HG03159 (cell line): ENCODE measurements at regions not wholly inside any gene's neighbourhood (a gene's known extent, or its start where the extent isn't known, plus 50 kb on each side); places are given as distances from the start of the nearest gene placed in this dataset.
"Not testable (repeated sequence)": the region's sequence is repeated elsewhere in the genome, so short reads cannot be mapped to it uniquely, and the experiment has no call there.

ENCODE experiments used
- ATAC-seq: cut with Tn5 transposase; IDR thresholded peaks from one replicate; pipeline ENCODE4 v1.9.1; 2021; ENCODE audit warnings: mild to moderate bottlenecking, moderate library complexity; ENCODE audit not compliant: unreplicated experiment

DNA sequence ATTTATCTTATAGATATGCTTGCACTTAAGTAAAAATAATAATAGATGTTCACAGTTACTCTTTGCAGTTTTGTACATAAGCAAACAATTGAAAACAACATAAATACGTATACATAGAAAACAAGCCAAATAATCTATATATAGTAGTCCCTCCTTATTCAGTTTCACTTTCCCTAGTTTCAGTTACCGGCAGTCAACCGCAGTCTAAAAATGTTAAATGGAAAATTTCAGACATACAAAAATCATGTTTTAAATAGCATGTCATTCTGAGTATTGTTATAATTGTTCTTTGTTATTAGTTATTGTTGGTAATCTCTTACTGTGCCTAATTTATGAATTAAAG is 262.0 kb downstream of the CGGBP1 start:
- ATAC-seq = no peak

GRCh38 chr3:87796137-87796842 is 262.5 kb downstream of the CGGBP1 start:
- ATAC-seq = no peak

GRCh38 chr3:87795701-87796100 is 263.1 kb downstream of the CGGBP1 start:
- no peak for ATAC-seq

DNA sequence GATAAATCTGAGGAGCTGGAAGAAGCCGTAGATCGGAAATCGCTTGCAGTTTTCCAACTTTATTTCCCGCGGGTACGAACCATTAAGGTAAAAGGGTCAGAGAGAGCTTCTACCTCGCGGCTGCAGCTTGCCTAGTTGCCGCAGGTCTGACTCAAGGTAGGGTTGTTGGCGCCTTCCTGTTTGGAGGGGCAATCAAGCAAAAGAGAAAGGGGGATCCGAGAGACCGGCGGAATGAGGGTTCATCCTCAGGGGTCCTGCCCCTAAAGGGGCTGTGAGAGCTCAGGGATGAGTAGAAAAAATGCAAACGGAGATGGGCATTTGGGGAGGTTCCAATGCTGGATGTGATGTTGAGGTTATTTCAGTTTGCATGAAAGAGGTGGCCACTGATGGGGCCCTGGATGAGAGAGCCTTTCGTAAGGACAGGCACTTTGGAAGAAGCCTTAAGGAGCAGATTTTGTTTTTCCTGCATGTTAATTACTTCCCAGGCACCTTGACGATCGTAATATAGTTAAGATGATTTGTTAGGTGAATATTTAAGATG is 265.4 kb downstream of the CGGBP1 start:
- ATAC-seq = no peak

DNA sequence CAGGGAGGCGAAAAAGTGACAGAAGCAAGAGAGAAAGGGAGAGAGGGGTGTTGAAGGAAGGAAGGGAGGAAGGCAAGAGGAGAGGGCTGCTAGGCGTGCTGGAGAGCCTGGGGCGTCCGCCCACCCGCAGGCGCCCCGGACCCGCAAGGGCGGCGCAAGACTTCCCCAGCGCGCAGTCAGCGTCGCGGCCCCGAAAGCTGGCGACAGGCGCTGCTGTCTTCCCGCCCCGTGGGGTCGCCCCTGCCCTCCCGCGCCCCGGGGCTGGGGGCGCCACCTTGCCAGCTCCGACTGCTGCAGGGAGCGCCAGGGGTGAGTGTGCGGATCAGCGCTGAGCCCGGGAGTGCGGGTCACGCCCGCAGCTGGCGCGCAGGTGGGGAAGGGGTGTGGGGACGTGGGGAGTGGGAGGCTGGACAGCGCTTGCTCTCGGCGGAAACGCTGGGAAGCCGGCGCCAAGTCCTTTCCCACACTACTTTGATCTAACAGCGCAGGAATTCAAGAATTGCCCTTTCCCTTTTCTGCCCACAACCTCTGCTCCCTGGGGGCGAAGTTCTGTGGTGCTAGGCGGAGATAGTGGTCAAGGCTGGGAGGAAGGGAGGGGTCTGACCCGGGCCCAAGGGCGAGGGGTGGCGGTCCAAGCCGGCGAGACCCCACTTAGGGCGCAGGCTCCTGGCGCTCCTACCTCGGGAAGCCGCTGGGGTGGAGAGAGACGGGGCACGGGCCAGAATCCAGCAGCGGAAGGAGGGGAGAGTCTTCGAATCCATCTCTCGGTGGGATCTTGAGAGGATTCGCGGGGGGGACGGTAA is 266.1 kb downstream of the CGGBP1 start, which contains the start of gene HTR1F:
TSS of gene HTR1F (plus strand) at position 173 of the 803 bp plus-strand sequence.
- no peak for ATAC-seq

GRCh38 chr3:87792198-87792533 is 266.6 kb downstream of the CGGBP1 start:
- no peak for ATAC-seq

DNA sequence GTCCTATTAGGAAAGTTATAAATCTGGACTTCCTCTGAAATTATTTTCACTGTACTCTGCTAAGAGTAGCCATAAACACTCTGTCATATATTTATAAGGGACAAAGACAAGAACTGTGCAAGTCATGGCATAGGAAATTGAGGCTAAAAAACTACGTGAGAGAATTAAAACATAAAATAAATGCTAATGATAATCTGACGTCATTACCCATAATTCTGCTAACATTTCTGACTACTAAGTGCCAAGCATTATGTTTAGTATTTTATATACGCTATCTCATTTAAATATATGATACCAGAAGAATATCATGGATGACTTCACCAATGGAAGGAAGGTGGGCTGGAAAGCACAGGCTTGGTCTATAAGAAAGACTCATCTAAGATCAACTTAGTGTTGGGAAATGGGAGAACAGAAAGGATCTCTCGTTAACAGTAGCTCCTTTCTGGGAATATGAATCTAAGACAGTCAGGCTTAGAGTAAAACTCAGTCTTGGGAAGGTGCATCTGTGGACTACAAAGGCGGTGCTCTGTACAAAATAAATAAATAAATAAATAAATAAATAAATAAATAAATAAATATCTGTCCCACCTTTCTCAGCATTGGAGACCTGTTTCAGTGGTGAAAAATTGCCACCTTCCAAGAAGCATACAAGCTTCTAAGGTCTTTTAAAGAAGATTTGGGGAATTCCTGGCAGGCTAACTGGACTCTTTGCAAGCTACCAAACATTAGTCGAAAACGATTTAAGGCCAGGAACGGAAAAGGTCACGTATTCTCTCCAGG is 267.4 kb downstream of the CGGBP1 start:
- no peak for ATAC-seq

DNA sequence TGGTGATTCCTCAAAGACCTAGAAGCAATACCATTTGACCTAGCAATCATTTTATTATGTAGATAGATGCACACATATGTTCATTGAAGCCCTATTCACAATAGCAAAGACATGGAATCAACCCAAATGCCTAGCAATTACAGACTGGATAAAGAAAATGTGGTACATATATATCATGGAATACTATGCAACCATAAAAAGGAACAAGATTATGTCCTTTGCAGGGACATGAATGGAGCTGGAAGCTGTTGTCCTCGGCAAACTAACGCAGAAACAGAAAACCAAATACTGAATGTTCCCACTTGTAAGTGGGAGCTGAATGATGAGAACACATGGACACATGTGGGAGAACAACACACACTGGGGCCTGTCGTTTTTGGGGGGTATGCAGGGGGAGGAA is 269.8 kb downstream of the CGGBP1 start:
- not testable (repeated sequence) for ATAC-seq

- no peak for ATAC-seq
These were observed 270.3 kb downstream of the CGGBP1 start for GRCh38 chr3:87788516-87788915.

GRCh38 chr3:87780811-87781210 is 278.0 kb downstream of the CGGBP1 start:
- no peak for ATAC-seq

GRCh38 chr3:87778876-87779275 is 279.9 kb downstream of the CGGBP1 start:
- no peak for ATAC-seq

DNA sequence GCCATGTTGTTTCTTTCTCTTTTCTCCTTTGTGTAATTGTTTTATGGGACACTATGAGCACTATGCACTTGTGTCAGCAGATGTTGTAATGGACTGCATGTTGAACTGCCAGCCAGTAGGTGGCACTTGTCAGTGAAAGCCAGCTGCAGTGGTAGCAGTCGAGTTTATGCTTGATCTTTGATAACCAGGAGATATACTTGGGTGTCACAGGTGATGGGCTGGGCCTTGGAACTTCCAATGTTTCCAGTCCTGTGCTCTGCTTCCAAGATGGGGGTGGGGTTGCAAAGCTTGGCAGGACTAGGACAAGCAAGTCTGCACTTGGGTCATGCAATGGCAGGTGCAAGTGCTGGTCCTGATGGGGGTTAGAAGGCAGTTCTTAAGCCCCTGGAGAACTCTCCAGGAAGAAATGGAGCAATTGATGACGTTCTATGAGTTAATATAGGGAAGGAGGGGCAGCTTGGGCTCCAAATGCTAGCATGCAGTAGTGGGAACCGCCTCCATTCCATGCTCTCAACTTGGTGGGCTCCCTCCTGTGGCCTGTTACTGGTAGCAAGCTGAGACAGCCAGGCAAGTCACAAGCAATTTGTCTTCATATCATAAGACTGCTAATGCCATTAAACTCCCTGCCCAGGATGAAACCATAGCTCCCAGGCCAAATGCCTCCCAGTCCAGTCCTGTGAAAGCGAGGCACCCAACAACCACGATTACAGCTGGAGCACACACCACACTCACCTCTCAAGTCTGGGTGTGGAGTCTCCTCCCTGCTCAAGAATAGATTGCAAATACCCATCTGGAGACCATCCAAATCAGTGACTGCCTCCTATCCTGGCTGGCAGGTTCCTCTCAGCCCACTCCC is 287.2 kb downstream of the CGGBP1 start:
- ATAC-seq = peak; percentile 99

DNA sequence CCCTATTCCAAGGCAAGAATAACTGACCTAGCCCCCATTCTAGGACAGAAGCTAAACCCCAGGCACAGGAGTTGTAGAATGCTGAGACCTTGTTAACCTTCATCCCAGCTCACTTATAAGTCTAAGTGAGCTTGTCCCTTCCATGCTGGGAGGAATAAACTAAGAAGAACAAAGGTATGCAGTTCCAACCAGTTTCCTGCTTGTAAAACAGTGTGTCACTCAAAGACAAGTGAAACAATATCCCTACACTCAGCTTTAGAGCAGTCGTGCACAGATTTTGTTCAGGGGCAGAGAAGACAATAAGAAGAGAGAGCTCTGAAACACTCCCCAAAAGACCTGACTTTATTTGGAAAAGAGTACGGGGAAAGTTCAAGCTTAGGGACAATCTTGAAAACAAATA is 292.1 kb downstream of the CGGBP1 start:
- ATAC-seq = no peak

DNA sequence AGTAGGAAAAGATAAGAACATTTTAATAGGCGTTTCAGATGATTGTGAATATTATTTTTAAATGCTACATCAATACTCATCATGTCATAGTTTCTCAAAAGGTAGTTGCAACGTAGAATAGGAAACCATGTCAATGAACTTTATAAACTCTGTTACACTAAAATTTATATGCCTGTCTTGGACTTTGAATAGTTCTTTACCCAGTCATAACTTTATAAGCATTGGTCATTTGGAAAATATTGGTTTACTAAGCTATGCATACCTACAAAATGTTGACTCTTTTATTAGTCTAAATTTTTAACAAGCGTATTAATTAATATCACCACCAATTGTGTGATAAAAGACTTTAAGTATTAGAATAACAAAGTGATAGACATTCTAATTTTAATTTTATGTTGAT is 293.5 kb downstream of the CGGBP1 start:
- no peak for ATAC-seq

- no peak for ATAC-seq
These were observed 297.0 kb downstream of the CGGBP1 start for GRCh38 chr3:87761795-87762194.

- no peak for ATAC-seq
These were observed 297.5 kb downstream of the CGGBP1 start for GRCh38 chr3:87761341-87761740.

DNA sequence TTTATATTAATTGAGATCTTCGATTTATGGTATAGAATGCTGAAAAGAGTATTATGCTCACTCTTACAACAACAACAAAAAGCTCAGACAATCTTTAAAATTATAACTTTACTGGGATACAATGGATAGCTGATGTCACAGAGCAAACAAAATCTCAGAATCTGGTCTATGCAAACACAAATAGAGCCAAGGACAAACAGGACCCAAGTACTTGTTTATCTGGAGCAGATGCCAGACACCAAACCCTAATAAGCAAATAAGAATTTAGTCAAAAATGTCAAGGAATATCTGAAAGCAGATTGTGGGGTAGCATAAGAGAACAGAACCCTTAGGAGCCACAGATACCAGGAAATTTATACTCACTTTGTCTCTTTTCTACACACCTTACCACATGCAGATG is 302.2 kb downstream of the CGGBP1 start:
- no peak for ATAC-seq

GRCh38 chr3:87755852-87756251 is 303.0 kb downstream of the CGGBP1 start:
- ATAC-seq = no peak

- no peak for ATAC-seq
These were observed 316.6 kb downstream of the CGGBP1 start for GRCh38 chr3:87742250-87742649.

- ATAC-seq = not testable (repeated sequence)
These were observed 317.9 kb downstream of the CGGBP1 start for GRCh38 chr3:87740894-87741293.

- not testable (repeated sequence) for ATAC-seq
These were observed 321.0 kb downstream of the CGGBP1 start for GRCh38 chr3:87737817-87738216.
